ENCODE measurements at regions not wholly inside any gene's neighbourhood (a gene's known extent, or its start where the extent isn't known, plus 50 kb on each side); places are given as distances from the start of the nearest gene placed in this dataset.

GRCh38 chr15:85889956-85890619 is 95.4 kb upstream of the KLHL25 start:
- DNase-seq (ENCODE audit: low read depth in 3 of 3, low spot score in 1 of 3) = no peak

DNA sequence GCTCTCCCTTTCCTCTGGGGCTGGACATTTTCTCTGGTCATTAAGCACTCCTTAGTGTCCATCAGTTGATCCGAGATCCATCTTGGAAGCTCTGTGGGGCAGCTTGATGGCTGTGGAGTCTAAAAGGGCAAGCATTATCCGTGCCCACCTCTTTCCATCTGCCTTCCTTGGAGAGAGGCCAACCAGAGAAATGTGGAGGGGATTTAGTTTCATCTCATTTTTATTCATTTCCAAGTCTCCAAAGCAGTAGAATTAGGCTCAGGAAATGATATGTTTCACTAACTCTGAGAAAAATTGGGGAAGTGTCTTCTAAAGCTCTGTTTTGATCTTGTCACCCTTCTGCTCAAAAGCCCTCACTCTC is 95.9 kb upstream of the KLHL25 start:
- no peak for DNase-seq (ENCODE audit: low read depth in 3 of 3, low spot score in 1 of 3)

- DNase-seq (ENCODE audit: low read depth in 3 of 3, low spot score in 1 of 3) = no peak
These were observed 96.7 kb upstream of the KLHL25 start for GRCh38 chr15:85891470-85891869.

GRCh38 chr15:85892232-85892631 is 97.5 kb upstream of the KLHL25 start:
- DNase-seq (ENCODE audit: low read depth in 3 of 3, low spot score in 1 of 3) = no peak

- no peak for DNase-seq (ENCODE audit: low read depth in 3 of 3, low spot score in 1 of 3)
These were observed 102.6 kb upstream of the KLHL25 start for GRCh38 chr15:85897207-85897894.

GRCh38 chr15:85897895-85898717 is 103.4 kb upstream of the KLHL25 start:
- DNase-seq (ENCODE audit: low read depth in 3 of 3, low spot score in 1 of 3) = no peak

DNA sequence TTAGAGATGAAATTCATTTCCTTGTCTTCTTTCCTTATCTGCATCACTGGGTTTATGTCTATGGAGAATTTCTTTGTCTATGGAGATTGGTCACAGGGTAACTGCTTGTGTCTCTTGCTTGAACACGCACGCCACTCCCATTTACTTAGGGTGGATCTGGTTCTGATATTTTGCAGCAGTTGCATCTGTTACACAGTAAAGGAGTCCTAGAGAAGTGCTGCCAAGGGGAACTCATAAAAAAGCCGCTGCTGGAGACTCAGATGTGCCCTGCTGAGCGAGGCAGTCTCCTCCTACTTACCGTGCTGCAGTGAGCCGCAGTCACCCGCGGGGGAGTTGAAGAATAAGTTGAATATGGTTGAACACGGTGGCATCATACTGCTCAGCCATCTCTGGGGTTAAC is 105.2 kb upstream of the KLHL25 start:
- no peak for DNase-seq (ENCODE audit: low read depth in 3 of 3, low spot score in 1 of 3)

GRCh38 chr15:85905751-85906450 is 111.2 kb upstream of the KLHL25 start:
- DNase-seq (ENCODE audit: low read depth in 3 of 3, low spot score in 1 of 3) = no peak

- no peak for DNase-seq (ENCODE audit: low read depth in 3 of 3, low spot score in 1 of 3)
These were observed 111.9 kb upstream of the KLHL25 start for GRCh38 chr15:85906640-85907039.

DNA sequence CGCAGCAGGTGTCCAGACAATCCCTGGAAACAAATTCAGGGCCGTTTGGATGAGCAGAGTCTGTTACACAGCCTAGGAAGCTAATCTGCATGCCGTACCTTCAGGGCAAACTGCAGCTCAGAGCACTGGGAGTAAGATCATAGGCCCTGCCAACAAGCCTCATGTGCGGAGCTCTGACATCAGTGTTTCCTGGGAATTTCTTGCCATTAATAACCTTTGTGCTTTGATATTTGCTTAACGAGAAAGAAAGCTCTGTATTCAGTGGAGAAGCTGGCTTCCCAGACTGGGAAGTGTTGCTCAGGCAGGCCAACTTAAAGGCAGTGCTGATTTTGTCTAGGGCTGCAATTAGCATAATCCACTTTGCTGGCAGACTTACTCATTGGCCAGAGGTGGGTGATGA is 116.1 kb upstream of the KLHL25 start:
- no peak for DNase-seq (ENCODE audit: low read depth in 3 of 3, low spot score in 1 of 3)

- DNase-seq (ENCODE audit: low read depth in 3 of 3, low spot score in 1 of 3) = no peak
These were observed 118.7 kb upstream of the KLHL25 start for GRCh38 chr15:85913461-85913860.

- DNase-seq (ENCODE audit: low read depth in 3 of 3, low spot score in 1 of 3) = no peak
These were observed 126.2 kb upstream of the KLHL25 start for GRCh38 chr15:85920956-85921355.

GRCh38 chr15:85924088-85924487 is 129.4 kb upstream of the KLHL25 start:
- no peak for DNase-seq (ENCODE audit: low read depth in 3 of 3, low spot score in 1 of 3)

DNA sequence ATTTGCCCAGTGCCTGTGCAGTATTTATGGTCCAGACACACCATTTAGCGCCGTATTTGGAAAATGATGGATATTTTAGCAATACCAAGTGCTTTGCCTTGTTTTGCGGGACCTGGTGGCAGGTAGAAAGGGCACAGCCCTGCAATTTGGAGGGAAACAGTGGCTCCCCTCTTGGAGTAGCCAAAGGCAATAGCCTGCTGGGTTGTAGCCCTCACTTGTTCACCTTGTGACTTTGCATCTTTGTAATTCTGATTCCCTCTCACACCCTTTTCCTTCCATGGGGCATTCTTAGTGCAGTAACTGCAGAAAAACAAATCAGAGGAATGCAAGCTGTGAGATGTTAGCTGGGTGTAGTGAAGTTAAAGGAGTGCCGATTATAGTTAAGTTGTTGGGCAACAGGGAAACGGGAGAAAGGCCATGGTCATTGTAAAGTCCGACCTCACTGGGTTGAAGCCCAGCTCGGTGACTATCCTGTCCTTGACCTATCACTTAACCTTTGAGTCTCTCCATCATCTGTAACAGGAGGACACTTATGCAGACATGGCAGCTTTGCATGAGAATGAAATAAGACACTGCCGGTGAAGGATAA is 131.0 kb upstream of the KLHL25 start:
- DNase-seq (ENCODE audit: low read depth in 3 of 3, low spot score in 1 of 3) = no peak

- no peak for DNase-seq (ENCODE audit: low read depth in 3 of 3, low spot score in 1 of 3)
These were observed 132.1 kb upstream of the KLHL25 start for GRCh38 chr15:85926834-85927233.

GRCh38 chr15:85927931-85928537 is 133.3 kb upstream of the KLHL25 start:
- DNase-seq (ENCODE audit: low read depth in 3 of 3, low spot score in 1 of 3) = no peak

DNA sequence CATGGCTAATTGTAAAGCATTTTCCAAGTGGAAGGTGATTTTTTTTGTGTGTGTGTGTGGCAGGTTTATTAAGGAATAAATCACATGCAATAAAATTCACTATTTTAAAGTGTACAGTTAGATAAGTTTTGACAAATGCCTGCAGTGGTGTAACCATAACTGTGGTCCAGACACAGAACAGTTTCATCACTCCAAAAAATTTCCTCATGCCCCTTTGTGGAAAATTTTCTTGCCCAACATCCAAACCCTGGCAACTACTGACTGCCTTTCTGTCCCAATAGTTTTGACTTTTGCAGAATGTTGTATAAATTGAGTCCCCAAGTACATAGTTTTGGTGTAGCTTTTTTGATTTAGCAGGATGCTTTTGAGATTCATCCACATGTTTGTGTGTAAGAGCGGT is 135.1 kb upstream of the KLHL25 start:
- no peak for DNase-seq (ENCODE audit: low read depth in 3 of 3, low spot score in 1 of 3)

GRCh38 chr15:85932391-85932790 is 137.7 kb upstream of the KLHL25 start:
- DNase-seq (ENCODE audit: low read depth in 3 of 3, low spot score in 1 of 3) = no peak

DNA sequence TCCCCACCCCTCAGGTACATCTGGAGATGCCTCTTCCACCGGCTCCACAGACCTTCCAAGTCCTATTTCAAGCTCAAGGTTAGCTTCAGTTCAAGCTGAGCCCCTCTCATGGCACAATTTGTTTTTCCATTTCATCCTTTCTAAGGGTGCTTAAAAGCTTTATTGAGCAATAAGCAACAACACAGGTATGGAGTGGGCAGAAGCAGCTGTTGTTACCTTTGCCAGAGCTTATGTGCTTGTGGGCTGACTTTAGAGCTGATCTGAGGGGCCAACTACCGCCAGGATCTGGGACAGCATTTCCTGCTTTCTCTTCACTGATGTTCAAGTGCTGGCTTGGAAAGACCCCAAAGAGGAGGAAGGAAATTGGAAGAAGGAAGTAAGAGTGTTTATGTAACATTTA is 140.0 kb upstream of the KLHL25 start:
- no peak for DNase-seq (ENCODE audit: low read depth in 3 of 3, low spot score in 1 of 3)

DNA sequence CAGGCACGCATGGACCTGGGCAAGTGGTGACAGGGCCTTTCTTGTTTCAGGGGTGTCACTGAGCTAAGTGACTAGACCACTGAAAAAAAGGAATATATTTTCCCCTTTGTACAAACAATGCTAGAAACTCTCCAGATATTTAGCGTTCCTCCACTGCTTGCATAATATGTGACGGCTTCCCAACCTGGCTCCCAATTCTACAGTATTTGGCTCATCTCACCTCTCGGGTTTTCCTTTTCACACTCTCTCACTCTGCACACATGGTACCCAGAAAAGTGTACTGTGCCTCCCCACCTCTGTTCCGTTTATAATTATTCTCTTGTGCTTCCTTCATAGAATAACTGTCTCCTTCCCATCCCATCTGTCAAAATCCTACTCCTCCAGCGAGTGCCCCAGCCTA is 140.5 kb upstream of the KLHL25 start:
- no peak for DNase-seq (ENCODE audit: low read depth in 3 of 3, low spot score in 1 of 3)

- no peak for DNase-seq (ENCODE audit: low read depth in 3 of 3, low spot score in 1 of 3)
These were observed 142.0 kb upstream of the AGBL1 start for GRCh38 chr15:85937661-85938060.

All from stimulated activated CD4-positive, alpha-beta T cell treated with anti-CD3 and anti-CD28 coated beads, TNF-alpha, amount 100 ng/mL, for 1 hour (primary cell).